Left hindlimb (tissue), 1 donor: ENCODE measurements at regions not wholly inside any gene's neighbourhood (a gene's known extent, or its start where the extent isn't known, plus 50 kb on each side); places are given as distances from the start of the nearest gene placed in this dataset.
"Not testable (repeated sequence)": the region's sequence is repeated elsewhere in the genome, so short reads cannot be mapped to it uniquely, and the experiment has no call there.

ENCODE experiments used
- DNase-seq: peaks from one replicate; pipeline ENCODE4 v3.0.0-alpha.2; 2018

DNA sequence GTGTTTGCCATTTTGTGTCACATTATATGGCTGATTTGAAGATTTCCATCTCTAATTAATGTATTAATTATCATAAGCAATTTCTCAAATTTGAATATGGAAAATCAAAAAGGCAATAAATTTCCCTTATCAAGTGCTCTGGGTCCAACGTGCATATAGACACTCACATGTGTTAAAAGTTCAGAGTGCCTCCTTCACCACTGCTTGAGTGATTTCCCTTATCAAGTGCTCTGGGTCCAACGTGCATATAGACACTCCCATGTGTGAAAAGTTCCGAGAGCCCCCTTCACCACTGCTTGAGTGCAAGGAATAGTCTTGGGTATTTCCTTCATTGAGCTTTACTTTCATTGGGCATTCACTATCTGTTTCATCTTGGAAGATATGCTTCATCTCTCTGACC lies 421.0 kb upstream of the ZNF717 start:
- no peak for DNase-seq

GRCh38 chr3:76212679-76213078 lies 427.3 kb upstream of the ZNF717 start:
- no peak for DNase-seq

- DNase-seq = no peak
Observed at GRCh38 chr3:76222201-76222600, 436.9 kb upstream of the ZNF717 start.

DNA sequence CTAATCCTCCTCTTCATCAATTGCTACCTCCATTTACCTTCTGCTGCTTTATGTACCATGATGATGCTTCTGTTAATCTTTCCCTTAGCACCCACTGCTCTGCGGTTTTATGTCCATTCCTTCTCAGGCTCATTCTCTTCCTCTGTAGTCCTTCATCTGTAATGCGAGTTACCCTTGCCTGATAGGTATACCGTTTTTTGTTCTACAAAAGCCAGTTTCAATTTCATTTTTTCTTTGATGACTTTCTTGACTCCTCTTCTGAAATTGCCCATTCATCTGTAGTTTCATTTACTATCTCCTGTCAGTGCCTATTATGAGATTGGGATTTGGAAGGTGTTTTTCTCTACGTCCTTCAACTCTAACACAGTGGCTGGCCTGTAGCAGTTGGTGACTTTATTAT lies 445.9 kb upstream of the ZNF717 start:
- no peak for DNase-seq

GRCh38 chr3:76242886-76243753 lies 457.8 kb upstream of the ZNF717 start:
- no peak for DNase-seq

DNA sequence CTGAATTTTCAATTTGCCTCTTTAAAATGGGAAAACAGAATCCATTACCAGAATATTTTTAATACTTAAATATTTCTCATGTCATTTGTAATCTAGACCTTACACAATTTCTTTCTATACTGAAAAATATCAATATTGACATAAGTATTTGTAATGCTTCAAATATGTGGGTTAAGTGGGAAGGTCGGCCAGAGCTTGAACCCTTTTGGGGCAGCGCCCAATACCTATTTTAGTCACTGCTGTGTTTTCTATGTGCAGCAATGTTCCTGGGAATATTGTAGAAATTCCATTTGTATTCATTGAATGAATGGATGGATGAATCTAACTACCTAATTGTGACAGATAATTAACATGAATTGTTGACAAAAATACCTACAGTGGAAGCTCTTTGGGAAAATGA lies 459.7 kb upstream of the ZNF717 start:
- DNase-seq = no peak

- no peak for DNase-seq
Observed at GRCh38 chr3:76245622-76246021, 460.3 kb upstream of the ZNF717 start.

GRCh38 chr3:76264496-76264895 lies 479.1 kb upstream of the ZNF717 start:
- DNase-seq = no peak

GRCh38 chr3:76264911-76265310 lies 479.6 kb upstream of the ZNF717 start:
- DNase-seq = no peak

- DNase-seq = no peak
Observed at GRCh38 chr3:76266511-76266910, 481.2 kb upstream of the ZNF717 start.

GRCh38 chr3:76267851-76268380 lies 482.6 kb upstream of the ZNF717 start:
- no peak for DNase-seq

GRCh38 chr3:76293856-76294255 lies 508.5 kb upstream of the ZNF717 start:
- DNase-seq = no peak

- no peak for DNase-seq
Observed at GRCh38 chr3:76300746-76301145, 515.4 kb upstream of the ZNF717 start.

DNA sequence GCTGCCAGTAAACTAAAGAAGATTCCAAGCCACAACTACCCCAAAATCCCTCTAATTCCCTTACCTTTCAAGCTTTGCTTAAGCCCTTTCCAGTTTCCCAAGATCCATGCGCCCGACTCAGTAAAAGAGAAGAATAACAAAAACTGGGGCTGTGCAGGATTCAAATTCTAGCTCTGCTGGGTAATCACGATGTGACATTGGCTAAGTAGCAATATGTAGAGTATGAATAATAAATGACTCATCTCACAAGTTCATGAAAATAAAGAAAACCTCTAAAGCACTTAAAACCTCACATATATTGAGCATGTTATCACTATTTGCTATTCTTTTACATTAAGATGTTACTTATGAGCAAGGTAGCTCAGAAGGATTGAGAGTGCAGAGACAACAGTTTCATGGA lies 522.2 kb upstream of the ZNF717 start:
- DNase-seq = no peak

DNA sequence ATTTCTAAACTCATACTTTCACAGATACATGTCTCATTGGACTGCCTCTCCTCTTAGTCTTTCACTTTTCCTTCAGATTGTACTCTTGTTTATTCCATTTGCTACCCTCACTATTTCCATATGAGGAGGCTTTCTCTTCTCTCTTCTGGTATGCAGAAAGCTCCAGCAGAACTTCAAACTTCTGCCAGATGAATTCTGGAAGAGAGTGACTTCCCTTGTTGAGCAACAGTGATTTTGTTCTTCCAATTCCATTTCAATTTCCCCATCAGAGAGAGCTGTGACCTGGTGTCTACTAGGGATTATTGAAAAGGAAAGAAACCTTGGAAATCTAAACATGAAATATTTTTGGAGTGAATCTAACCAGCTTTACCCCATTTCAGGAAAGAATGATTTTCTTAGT lies 523.2 kb upstream of the ZNF717 start:
- no peak for DNase-seq

- DNase-seq = no peak
Observed at GRCh38 chr3:76310089-76310488, 524.7 kb upstream of the ZNF717 start.

DNA sequence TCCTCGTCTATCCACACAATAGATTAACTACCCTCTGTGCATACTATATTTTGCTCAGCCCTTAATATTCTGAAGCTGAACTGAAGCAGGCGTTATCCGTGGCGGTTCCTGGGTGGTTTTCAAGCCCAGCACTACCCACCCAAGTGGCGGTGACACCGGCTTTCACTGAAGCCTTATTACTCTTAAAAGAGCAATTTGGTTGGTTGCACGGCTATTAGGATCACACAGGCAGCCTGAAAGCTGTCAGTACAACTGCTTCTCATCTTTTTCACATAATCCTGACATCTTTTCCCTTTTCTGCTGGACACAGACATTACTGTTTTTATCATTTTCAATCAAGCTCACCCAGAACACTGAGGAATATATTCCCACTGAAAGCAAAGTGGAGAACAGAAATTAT lies 525.3 kb upstream of the ZNF717 start:
- DNase-seq = no peak

- DNase-seq = no peak
Observed at GRCh38 chr3:76311941-76312340, 526.6 kb upstream of the ZNF717 start.

- not testable (repeated sequence) for DNase-seq
Observed at GRCh38 chr3:76315906-76316305, 530.6 kb upstream of the ZNF717 start.

DNA sequence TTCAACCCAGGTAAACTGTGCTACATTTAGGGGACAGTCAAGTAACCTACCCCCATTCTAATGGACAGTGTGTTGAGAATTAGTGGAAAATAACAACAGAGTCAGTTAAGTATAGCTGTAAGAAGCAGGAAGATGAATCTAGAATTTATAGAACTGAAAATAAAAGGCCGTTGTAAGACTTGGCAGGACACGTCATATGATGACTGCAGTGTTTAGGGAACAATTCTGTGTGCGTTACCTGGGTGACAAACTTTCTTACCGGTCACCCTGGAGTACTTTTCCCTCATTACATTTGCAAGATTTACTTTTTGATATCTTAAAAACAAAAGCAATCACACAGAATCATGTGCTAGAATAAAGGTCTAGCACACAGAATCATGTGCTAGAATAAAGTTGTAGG lies 536.3 kb upstream of the ZNF717 start:
- no peak for DNase-seq

DNA sequence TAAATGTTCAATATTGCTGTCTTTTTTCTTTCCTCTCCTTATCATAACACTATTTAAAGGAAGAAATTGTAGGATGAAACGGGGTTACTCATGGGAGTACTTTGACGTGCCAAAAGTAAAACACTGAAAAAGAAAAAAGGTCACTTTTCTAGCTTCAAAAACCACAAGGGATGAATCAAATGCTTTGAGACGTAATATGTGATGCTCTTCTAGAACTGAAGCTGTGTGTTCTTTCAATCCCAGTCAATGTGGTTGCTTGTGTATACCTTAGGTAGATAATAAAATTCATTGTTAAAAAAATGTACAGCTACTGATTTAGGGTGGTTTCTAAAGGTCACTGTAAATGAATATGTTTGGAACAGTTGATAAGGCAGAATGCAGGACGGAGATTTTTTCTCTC lies 538.8 kb upstream of the ZNF717 start:
- no peak for DNase-seq

- DNase-seq = no peak
Observed at GRCh38 chr3:76345878-76346277, 560.5 kb upstream of the ZNF717 start.

DNA sequence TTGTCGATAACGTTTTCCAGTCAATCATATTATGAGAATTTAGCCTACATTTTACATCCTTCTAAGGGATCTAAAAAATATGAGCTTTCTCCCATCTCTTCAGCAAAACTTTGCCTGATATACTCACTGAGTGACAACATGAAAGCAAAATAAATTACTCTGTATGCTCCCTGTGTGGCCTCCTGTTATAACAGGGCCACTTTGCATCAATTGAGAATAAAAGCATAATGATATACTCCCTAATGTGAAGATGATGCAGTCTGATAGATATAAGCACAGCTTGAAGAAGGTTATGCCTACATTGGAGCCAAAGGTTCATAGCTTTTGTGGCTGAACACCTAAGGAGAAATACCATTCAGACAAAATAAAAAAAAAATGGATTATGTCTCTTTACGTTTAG lies 561.3 kb upstream of the ZNF717 start:
- no peak for DNase-seq

GRCh38 chr3:76349715-76350480 lies 564.5 kb upstream of the ZNF717 start:
- no peak for DNase-seq
